Activated CD4-positive, alpha-beta T cell treated with anti-CD3 and anti-CD28 coated beads, Interleukin-2, amount 50 U/mL, for 24 hours (primary cell): ENCODE measurements at regions not wholly inside any gene's neighbourhood (a gene's known extent, or its start where the extent isn't known, plus 50 kb on each side); places are given as distances from the start of the nearest gene placed in this dataset.

ENCODE experiments used
- DNase-seq, 2 donors: peaks; one replicate each; pipeline ENCODE4 v3.0.0-alpha.2; 2020; ENCODE audit warnings: low read depth in 1 of 2, low spot score in 1 of 2

DNA sequence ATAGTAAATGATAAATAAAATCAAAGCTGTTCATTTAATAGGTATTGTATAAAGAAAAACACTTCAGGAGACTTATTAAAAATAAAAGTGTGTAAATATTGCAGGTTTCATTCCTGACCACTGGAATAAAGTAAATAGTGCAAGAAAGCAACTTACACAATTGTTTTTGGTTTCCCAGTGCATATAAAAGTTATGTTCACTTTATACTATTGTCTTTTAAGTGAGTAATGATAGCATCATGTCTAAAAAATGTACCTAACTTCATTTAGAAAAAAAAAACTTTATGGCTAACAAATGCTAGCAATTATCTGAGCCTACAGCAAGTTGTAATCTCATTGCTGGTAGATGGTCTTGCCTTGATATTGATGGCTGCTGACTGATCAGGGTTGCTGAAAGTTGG is 726.6 kb upstream of the POU3F2 start:
- DNase-seq = no peak

- DNase-seq = no peak
Measured at GRCh38 chr6:98116455-98116854, 717.9 kb upstream of the POU3F2 start.

DNA sequence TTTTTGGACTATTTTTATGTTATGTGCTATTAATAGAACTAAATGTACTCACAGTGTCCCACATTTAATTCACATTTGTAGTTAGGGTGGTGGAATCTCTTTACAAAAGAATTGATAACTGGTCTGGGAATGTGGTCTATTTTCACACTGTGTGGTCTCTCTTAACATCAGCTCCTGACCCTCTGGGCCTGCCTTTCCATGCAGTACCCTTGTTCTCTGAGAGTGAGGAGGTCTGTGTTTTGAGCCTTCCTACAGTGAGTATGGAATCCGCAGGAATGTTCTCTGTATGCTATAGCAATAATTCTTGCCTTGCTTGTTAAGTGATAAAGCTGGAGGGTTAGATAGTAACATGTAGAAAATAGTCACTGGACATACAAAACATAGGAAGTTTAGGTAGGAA is 717.3 kb upstream of the POU3F2 start:
- no peak for DNase-seq

- no peak for DNase-seq
Measured at GRCh38 chr6:98118397-98119045, 715.9 kb upstream of the POU3F2 start.

DNA sequence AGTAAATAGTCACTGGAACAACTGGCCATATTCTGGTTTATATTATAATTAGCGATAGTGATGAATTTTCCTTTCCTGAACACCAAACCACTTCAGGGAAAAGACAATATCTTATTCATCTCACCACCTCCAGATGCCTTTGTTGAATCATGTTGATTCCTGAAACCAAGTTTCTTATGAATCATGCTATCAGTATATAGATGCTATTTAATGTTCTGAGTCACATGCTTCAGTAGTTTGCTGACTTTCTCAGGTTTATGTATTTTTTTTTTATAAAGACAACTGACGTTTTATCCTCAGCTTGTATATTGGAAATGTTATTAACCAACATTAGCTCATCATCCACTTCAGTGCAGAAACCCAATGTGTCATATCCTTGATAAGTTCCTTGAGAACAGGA is 710.2 kb upstream of the POU3F2 start:
- DNase-seq = no peak

DNA sequence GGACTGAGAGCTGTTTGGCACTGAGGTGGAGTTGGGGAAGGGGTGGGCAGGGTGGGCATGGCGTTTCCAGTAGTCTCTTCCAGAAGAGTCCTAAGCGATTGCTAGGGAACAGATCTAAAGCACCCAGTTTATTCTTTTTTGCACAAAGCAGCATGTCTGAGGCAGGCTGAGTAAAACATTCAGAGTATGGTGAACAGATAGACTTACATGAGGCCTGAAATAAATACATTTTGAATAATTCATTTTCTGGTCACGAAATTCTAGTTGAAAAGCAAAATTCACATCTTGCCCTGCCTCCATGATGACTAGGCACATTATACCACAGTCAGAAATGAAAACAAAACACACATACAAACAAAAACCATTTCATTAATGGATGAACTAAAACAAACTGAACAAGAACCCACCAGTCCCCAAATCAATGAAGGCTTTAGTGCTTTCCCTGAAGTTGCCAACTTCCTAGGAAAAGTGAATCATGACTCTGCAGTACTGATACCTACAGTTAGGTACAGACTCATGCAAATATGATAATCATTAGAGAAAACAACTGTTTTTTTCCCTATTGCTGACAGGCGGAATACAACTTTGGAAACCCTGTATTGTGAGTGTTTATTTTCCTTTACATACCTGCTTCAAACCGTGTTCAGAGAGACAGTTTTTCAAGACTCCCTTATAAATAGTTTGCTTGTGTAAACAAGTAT is 702.9 kb upstream of the POU3F2 start:
- DNase-seq = no peak

GRCh38 chr6:98136333-98136732 is 698.0 kb upstream of the POU3F2 start:
- DNase-seq = no peak

DNA sequence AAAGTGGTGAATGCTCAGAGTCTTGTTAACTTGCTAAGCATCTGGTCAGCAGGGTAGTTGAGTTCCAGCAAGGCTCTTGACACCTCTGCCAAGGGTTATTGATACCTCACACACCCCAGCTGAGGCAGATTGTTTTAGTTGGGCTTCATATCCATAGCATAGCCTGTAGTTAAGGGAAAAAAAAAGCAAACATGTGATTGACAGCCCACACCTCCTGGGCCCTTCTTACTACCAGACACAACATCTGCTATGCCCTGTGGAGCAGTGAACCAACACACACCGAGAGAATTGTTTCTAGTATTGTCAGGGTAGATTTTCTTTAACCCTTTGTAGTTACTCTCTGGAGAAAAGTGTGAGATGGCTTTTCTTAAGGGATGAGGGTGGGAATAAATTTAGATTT is 697.0 kb upstream of the POU3F2 start:
- DNase-seq = no peak

GRCh38 chr6:98142839-98143238 is 691.5 kb upstream of the POU3F2 start:
- no peak for DNase-seq

DNA sequence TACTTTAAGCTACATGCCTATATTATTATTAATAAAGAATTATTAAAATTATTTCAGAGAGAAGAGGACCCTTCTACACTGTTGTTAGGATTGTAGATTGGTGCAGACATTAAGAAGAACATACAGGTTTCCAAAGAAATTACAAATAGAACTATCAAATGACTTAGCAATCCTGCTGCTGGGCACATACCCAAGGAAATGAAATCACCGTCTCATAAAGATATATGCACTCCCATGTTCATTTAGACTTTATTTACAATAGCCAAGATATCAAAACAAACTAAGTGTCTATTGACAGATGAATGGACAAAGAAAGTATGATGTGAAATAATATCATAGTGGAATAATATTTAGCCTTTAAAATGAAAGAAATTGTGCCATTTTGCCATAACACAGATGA is 687.7 kb upstream of the POU3F2 start:
- DNase-seq = no peak

DNA sequence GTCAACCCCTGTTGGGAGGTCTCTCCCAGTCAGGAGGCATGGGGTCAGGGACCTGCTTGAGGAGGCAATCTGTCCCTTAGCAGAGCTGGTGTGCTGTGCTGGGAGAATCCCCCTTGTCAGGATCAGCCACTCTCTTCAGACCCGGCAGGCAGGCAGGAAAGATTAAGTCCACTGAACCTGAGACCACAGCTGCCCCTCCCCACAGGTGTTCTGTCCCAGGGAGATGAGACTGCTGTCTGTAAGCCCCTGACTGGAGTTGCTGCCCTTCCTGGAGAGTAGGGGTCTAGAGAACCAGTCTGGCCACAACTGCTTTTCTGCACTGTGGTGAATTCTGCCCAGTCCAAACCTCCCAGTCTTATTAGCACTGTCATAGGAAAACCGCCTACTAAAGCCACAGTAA is 677.8 kb upstream of the POU3F2 start:
- DNase-seq = no peak

GRCh38 chr6:98179606-98180005 is 654.8 kb upstream of the POU3F2 start:
- no peak for DNase-seq

GRCh38 chr6:98200084-98200483 is 634.3 kb upstream of the POU3F2 start:
- DNase-seq = no peak

DNA sequence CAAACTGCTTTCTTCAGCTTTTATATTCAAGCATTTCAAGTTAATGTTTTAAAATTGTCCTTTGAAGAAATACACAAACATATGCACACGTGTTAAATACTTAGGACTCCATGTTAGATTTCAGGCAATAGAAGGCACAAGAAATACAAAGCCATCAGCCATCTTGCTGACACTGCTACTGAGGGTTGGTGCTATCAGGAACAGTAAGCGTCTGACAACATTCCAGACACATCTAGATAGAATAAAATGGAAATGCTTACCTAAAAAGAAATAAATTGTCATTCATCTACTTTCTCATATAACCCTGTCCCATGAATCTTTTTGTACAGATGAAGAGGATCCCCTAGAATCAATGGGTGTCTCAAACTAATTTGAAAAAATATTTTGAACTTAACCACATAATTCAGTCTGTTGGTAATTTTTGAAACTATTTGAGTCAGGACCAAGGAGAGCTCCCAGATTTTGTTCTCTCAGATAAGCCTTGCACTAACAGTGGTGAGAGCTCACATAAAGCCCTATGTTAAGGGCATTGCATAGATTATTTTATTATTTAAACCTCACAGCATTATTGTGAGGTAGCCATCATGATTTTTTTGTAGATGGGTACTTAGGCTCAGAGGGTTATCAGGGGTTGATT is 631.1 kb upstream of the POU3F2 start:
- no peak for DNase-seq

GRCh38 chr6:98212468-98212867 is 621.9 kb upstream of the POU3F2 start:
- DNase-seq = no peak

GRCh38 chr6:98215531-98215930 is 618.8 kb upstream of the POU3F2 start:
- DNase-seq = no peak

DNA sequence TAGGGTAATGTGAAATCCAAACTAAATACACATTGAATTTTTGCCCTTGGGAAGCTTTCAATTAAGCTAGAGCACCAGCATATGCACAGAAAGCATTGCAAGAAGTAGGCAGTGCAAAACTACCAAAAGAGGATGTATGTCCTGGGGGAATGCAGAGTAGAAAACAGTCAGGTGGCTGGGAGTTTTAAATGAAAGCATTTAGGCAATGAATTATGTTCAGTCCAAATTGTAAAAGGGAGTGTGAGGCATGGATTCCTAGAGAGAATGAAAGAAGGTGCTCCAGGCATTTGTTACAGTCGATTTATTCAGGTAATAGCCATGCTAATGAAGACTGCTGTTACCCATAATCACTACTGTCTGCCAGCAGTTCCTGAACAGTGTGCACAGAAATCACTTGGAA is 604.1 kb upstream of the POU3F2 start:
- DNase-seq = no peak

- DNase-seq = no peak
Measured at GRCh38 chr6:98239057-98239456, 595.3 kb upstream of the POU3F2 start.

DNA sequence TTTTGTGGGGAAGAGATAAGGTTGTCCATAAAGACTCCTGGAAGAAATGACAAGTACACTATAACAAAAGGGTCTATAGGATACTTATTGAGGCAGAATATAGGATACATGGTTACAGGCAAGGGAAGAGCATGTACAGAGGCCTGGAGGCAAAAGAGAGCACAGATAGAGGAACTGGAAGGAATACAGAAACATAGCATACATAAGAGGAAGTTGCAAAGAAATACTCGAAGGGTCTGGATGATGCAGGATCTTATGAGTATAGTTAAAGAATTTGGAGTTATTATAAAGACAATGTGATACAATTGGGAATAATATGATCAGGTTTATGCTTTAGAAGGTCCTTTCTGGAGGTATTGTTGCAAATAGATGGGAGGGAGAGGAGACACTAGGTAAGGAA is 592.7 kb upstream of the POU3F2 start:
- DNase-seq = no peak

- DNase-seq = no peak
Measured at GRCh38 chr6:98254624-98255023, 579.8 kb upstream of the POU3F2 start.

- DNase-seq = no peak
Measured at GRCh38 chr6:98260382-98260781, 574.0 kb upstream of the POU3F2 start.

- no peak for DNase-seq
Measured at GRCh38 chr6:98272060-98272459, 562.3 kb upstream of the POU3F2 start.

DNA sequence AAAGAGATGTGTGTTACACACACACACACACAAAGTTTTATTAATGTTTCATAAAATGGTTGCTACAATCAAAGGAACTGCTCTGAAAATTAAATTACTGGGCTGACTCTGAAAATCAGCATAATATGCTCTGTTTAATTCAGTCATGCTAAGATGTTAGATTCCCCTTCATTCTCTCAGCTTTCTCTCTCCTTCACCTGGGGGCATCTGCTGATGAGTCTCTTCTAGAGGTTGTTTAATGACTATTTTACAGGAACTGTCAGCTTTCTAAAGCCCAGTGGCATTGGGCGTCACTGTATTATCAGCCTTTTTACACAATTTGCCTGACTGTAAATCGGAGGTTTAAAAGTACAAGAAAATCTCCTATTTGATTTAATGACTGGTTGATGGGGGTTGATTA is 559.7 kb upstream of the POU3F2 start:
- DNase-seq = no peak
